Chondrocyte (in vitro differentiated cells): ENCODE measurements at regions not wholly inside any gene's neighbourhood (a gene's known extent, or its start where the extent isn't known, plus 50 kb on each side); places are given as distances from the start of the nearest gene placed in this dataset.

Experiments
- DNase-seq: peaks from one replicate; pipeline ENCODE4 v3.0.0; 2021; ENCODE audit warnings: mixed read lengths, low spot score
- H3K27ac Mint-ChIP-seq: one replicate; pipeline ENCODE4 v1.8.0; 2021; ENCODE audit warnings: mild to moderate bottlenecking, moderate library complexity, mixed read lengths; ENCODE audit not compliant: unreplicated experiment
- H3K27me3 Mint-ChIP-seq: 2 replicates; pipeline ENCODE4 v1.8.0; 2021; ENCODE audit warnings: low read depth, mixed read lengths
- H3K36me3 Mint-ChIP-seq: 2 replicates; pipeline ENCODE4 v1.8.0; 2021; ENCODE audit warnings: low read depth, mixed read lengths
- H3K4me1 Mint-ChIP-seq: 2 replicates; pipeline ENCODE4 v1.8.0; 2021; ENCODE audit warnings: low read depth, mild to moderate bottlenecking, mixed read lengths
- H3K4me3 Mint-ChIP-seq: one replicate; pipeline ENCODE4 v1.8.0; 2021; ENCODE audit warnings: mild to moderate bottlenecking, moderate library complexity, mixed read lengths; ENCODE audit not compliant: unreplicated experiment
- H3K9me3 Mint-ChIP-seq: 2 replicates; pipeline ENCODE4 v1.8.0; 2021; ENCODE audit warnings: low read depth, mixed read lengths
- TF ChIP-seq, protein P1 (sequence below): fragments of 200-600 bp; sonication (generic); IDR thresholded peaks from 2 replicates; pipeline ENCODE4 v1.5.0; 2021; ENCODE audit warnings: antibody characterized with exemption, mild to moderate bottlenecking, moderate library complexity

DNA sequence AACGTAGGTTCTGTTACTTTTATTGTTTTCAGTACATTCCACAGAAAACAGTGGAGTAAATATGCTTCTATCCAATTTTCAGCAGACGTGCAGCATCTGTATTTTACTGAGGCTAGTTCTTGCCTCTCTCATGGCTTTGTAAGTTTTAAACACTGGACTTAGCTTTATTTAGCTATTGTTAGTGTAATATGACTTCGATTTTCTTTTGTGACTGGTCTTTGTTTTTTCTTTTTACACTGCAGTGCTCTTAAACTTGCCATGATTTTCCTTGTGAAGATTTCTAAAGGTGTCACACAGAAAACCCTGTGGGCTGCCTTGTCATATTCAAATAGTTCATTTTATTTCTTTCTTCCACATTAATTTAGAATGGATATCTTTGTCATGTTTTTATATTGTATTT lies 1234.9 kb upstream of the CITED2 start:
- H3K4me3 Mint-ChIP-seq = no peak overlapping the region
- H3K27ac Mint-ChIP-seq = no peak overlapping the region
- no peak for DNase-seq
- TF ChIP-seq, protein P1, sequence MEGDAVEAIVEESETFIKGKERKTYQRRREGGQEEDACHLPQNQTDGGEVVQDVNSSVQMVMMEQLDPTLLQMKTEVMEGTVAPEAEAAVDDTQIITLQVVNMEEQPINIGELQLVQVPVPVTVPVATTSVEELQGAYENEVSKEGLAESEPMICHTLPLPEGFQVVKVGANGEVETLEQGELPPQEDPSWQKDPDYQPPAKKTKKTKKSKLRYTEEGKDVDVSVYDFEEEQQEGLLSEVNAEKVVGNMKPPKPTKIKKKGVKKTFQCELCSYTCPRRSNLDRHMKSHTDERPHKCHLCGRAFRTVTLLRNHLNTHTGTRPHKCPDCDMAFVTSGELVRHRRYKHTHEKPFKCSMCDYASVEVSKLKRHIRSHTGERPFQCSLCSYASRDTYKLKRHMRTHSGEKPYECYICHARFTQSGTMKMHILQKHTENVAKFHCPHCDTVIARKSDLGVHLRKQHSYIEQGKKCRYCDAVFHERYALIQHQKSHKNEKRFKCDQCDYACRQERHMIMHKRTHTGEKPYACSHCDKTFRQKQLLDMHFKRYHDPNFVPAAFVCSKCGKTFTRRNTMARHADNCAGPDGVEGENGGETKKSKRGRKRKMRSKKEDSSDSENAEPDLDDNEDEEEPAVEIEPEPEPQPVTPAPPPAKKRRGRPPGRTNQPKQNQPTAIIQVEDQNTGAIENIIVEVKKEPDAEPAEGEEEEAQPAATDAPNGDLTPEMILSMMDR = no peak
- H3K27me3 Mint-ChIP-seq = no peaks in the 10 kb centered on the region
- no peaks in the 10 kb centered on the region for H3K9me3 Mint-ChIP-seq
- H3K36me3 Mint-ChIP-seq = no peaks in the 10 kb centered on the region
- H3K4me1 Mint-ChIP-seq = peaks cover 5% of the 10 kb centered on the region

DNA sequence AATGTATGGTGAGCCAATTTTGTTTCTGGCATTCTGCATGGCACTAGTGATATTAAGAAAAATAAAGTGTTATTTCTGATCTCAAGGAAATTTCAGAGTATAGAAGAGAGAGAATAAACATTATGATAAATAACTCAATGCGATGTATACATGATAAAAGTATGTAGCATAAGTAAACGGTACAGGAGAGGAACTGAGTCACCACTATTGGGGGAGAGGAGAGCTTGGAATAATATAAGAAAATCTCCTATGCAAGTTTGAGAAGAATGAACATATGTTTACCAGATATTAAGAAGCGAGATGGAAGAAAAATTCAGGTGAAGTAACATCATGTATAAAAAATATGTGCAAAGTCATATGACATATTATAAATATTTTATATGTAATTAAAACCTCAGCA lies 1230.3 kb upstream of the CITED2 start:
- TF ChIP-seq, protein P1 = no peak
- H3K36me3 Mint-ChIP-seq = no peaks in the 10 kb centered on the region
- H3K4me1 Mint-ChIP-seq = peaks cover 39% of the 10 kb centered on the region
- peaks cover 6% of the 10 kb centered on the region for H3K9me3 Mint-ChIP-seq
- H3K27me3 Mint-ChIP-seq = no peaks in the 10 kb centered on the region
- no peak overlapping the region for H3K4me3 Mint-ChIP-seq
- H3K27ac Mint-ChIP-seq = no peak overlapping the region
- DNase-seq = no peak

- H3K27me3 Mint-ChIP-seq = no peaks in the 10 kb centered on the region
- peak overlapping the region; percentile 57 for H3K27ac Mint-ChIP-seq
Measured at GRCh38 chr6:140602431-140603248, 1228.2 kb upstream of the CITED2 start.

GRCh38 chr6:140601021-140601808 lies 1226.8 kb upstream of the CITED2 start:
- Mint-ChIP-seq H3K4me1 (peaks cover 52% of the 10 kb centered on the region), H3K27me3 (no peaks in the 10 kb centered on the region)

More at GRCh38 chr6:140602431-140603248, 1228.2 kb upstream of the CITED2 start:
- Mint-ChIP-seq H3K36me3 (no peaks in the 10 kb centered on the region), H3K9me3 (peaks cover 6% of the 10 kb centered on the region), H3K4me1 (peaks cover 41% of the 10 kb centered on the region), H3K4me3 (no peak overlapping the region)
- TF ChIP-seq, protein P1 = no peak
- DNase-seq = no peak

GRCh38 chr6:140599916-140600315 lies 1225.5 kb upstream of the CITED2 start:
- TF ChIP-seq, protein P1 = no peak
- peak overlapping the region; percentile 9 for H3K27ac Mint-ChIP-seq
- DNase-seq = no peak
- peaks cover 55% of the 10 kb centered on the region for H3K4me1 Mint-ChIP-seq
- peaks cover 6% of the 10 kb centered on the region for H3K9me3 Mint-ChIP-seq
- no peaks in the 10 kb centered on the region for H3K36me3 Mint-ChIP-seq
- no peaks in the 10 kb centered on the region for H3K27me3 Mint-ChIP-seq
- no peak overlapping the region for H3K4me3 Mint-ChIP-seq

More at GRCh38 chr6:140601021-140601808, 1226.8 kb upstream of the CITED2 start:
- Mint-ChIP-seq H3K4me3 (no peak overlapping the region), H3K36me3 (no peaks in the 10 kb centered on the region), H3K27ac (peak overlapping the region; percentile 57), H3K9me3 (peaks cover 6% of the 10 kb centered on the region)
- DNase-seq = no peak
- TF ChIP-seq, protein P1 = no peak
